ENCODE measurements at regions not wholly inside any gene's neighbourhood (a gene's known extent, or its start where the extent isn't known, plus 50 kb on each side); places are given as distances from the start of the nearest gene placed in this dataset.
"Not testable (repeated sequence)": the region's sequence is repeated elsewhere in the genome, so short reads cannot be mapped to it uniquely, and the experiment has no call there.

DNA sequence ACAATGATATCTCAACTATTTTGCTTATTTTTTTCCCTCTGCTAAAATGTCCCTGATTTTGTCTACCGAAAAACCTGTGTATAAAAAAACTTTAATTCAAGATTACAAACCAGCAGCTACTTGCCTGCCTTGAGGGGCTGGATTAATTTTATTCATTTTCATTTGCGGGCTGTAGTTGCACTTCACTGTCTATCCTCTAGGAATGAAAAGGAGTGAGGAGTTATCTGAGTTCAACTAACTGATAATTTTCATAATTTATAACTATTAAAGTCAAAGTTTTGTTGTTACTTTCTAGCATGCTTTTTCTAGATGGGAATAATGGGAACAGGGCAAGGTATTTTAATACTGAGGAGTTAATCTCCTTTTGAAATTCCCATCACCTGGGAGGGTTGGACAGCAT, 50.3 kb upstream of the AGTPBP1 start:
- ATAC-seq; DNase-seq (ENCODE audit: missing footprints); intact Hi-C loops (cut with DNase I): not testable (repeated sequence)

DNA sequence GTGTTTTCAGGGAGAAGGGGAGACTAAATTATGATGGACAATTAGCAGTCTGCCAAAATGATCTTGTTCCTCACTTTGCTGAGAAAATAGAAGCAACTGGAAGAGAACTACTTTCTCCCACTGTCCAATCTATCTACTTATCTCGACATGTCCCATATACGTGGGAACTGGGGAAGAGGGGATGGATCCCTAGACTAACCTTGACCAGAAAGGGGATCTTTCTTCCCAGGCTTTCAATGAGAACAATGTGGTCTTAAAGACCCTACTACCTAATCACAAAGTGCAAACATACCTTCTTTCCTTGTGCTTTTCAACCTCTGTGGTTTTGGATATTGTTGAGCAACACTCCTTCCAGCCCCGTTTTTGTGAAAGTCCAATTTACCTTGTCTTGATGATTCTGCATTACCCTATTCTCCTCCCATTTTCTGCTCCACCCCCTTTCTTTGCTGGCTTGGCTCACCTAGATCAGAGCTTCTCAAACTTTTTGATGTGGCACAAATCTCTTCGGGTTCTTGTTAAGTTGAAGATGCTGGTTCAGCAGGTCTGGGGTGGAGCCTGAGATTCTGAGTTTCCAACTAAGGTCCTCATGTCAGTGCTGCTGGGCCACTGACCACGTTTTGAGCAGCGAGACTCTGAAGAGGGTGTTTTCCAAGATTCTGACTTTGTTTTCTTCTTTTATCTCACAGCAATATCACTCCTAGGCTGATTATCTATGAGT, 61.4 kb upstream of the AGTPBP1 start:
- DNase-seq (ENCODE audit: missing footprints); ATAC-seq; intact Hi-C loops (cut with DNase I): not testable (repeated sequence)

DNA sequence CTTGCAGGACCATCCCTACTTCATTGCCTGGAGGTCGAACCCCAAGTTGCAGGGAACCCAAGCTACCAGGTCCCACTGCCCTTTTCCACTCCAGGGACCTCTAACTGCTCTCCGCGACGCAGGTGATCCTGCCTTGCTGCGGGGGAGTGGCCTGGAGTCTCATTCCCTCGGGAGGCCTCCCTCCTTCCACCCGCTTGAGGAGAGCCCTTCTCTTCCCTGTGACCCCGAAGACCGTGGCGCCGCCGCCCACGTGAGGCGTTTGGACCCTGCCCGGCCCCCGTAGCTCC, 63.0 kb upstream of the AGTPBP1 start:
- intact Hi-C loops (cut with DNase I); ATAC-seq; DNase-seq (ENCODE audit: missing footprints): not testable (repeated sequence)

GRCh38 chr9:85805134-85806005, 63.6 kb upstream of the AGTPBP1 start:
- peak; percentile 92 for DNase-seq (ENCODE audit: missing footprints)
- peak; percentile 96 for ATAC-seq
- intact Hi-C loops (cut with DNase I): not testable (repeated sequence)

DNA sequence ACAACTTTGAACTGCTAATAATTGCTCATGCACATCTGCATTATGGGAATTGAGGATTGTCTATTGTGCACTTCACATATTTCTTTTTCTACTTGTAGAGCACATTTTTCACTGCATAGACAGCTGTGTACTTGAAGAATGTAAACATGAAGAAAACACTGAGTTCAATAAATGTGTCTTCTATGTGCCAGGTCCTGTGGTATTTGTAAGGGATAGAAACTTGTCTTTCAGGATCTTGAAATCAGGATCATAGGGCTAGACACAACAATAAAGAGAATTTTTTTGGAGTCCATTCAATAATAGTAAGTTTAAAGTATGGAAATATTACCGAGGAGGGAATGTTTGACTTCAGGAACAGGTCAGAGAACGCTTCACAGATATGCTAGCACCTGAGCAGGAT, 66.6 kb upstream of the AGTPBP1 start:
- DNase-seq (ENCODE audit: missing footprints); ATAC-seq; intact Hi-C loops (cut with DNase I): not testable (repeated sequence)

DNA sequence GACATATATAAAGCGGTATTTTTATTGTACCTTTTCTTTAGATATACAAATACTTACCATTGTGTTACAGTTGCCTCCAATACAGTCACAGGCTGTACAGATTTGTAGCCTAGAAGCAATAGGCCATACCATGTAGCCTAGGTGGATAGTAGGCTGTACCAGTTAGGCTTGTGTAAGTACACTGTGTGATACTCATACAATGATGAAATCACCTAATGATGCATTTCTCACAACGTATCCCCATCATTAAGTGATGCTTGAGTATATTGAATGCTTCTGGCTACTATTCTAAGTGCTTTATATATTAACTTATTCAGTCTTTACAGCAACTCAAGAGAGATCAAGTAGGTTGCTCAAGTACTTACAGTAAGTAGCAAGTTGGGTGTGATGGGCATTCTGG, 71.6 kb upstream of the AGTPBP1 start:
- intact Hi-C loops (cut with DNase I); DNase-seq (ENCODE audit: missing footprints); ATAC-seq: not testable (repeated sequence)

DNA sequence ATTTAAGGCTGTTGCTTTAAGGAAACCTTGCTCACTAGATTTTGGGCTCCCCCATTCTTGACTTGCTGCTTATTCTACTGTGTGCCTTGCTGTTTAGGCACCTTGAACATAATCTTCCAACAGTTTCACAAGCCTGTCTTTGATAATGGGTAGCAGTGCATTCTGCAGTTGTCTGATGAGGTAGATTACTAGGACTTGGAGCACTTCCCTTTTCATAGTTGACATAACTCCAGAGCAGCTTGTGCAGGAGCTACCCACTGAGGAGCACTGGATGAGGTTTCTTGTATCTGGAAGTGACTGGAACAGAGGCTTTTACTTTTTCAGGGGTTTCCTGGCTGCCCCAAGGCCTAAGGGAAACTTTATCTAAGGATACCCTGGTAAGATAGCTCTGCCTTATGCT, 73.0 kb upstream of the AGTPBP1 start:
- DNase-seq (ENCODE audit: missing footprints); ATAC-seq: not testable (repeated sequence)
- intact Hi-C loops (cut with DNase I): loop anchor here (5.0 kb wide), 1 partner anchor 433 kb away; no protein-coding TSS in a partner anchor

GRCh38 chr9:85818971-85819370, 77.2 kb upstream of the AGTPBP1 start:
- intact Hi-C loops (cut with DNase I): loop anchor here (5.0 kb wide), 1 partner anchor 428 kb away; no protein-coding TSS in a partner anchor
- not testable (repeated sequence) for DNase-seq (ENCODE audit: missing footprints); ATAC-seq

DNA sequence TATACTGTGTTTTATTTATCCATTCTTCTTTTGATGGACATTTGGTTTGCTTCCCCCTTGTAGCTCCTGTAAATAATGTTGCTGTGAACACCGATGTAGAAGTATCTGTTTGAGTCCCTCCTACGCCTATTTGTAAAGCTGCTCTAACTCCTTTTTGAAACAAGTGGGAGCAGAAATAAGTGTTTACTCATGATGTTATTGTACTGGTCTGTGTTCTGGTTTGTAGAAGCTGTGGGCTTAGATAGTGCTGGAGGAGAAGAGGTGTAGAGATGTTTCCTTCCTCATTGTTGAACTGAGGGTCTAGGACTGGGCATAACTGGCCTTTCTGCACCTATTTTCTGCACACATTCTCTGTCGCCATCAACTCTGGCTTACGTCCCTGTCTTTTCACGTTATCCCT, 78.8 kb upstream of the AGTPBP1 start:
- DNase-seq (ENCODE audit: missing footprints); intact Hi-C loops (cut with DNase I); ATAC-seq: not testable (repeated sequence)

- ATAC-seq; DNase-seq (ENCODE audit: missing footprints); intact Hi-C loops (cut with DNase I): not testable (repeated sequence)
These were observed 83.2 kb upstream of the AGTPBP1 start for GRCh38 chr9:85824949-85825348.

- DNase-seq (ENCODE audit: missing footprints); intact Hi-C loops (cut with DNase I); ATAC-seq: not testable (repeated sequence)
These were observed 92.8 kb upstream of the AGTPBP1 start for GRCh38 chr9:85834591-85834990.

- DNase-seq (ENCODE audit: missing footprints); ATAC-seq; intact Hi-C loops (cut with DNase I): not testable (repeated sequence)
These were observed 97.0 kb upstream of the NAA35 start for GRCh38 chr9:85843949-85844348.

DNA sequence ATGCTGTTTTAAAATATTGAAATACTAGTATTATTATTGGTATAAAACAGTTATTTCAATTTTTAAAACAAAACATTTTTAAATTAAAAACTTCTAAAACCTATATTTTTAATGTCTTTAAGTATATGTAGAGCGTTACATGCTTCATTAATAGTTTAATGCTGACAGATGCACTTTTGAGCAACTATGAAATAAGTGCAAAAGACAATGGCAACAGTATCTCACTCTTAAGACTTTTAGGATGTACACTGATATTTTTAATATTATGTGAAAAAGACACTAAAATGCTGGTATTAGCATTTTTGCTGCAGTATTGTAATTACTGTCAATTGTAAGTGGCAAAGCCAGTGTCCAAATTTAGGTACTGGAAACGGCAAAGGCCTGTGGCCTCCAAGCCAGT, 93.2 kb upstream of the NAA35 start:
- intact Hi-C loops (cut with DNase I); DNase-seq (ENCODE audit: missing footprints); ATAC-seq: not testable (repeated sequence)

GRCh38 chr9:85858056-85858750, 82.7 kb upstream of the NAA35 start:
- DNase-seq (ENCODE audit: missing footprints): no peak
- intact Hi-C loops (cut with DNase I): no loop called here
- no peak for ATAC-seq

GRCh38 chr9:85859765-85860164, 81.2 kb upstream of the NAA35 start:
- ATAC-seq: no peak
- intact Hi-C loops (cut with DNase I): no loop called here
- DNase-seq (ENCODE audit: missing footprints): no peak

DNA sequence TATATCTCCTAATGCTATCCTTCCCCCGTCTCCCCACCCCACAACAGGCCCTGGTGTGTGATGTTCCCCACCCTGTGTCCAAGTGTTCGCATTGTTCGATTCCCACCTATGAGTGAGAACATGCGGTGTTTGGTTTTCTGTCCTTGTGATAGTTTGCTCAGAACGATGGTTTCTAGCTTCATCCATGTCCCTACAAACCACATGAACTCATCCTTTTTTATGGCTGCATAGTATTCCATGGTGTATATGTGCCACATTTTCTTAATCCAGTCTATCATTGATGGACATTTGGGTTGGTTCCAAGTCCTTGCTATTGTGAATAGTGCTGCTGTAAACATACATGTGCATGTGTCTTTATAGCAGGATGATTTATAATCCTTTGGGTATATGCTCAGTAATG, 79.1 kb upstream of the NAA35 start:
- ATAC-seq; DNase-seq (ENCODE audit: missing footprints); intact Hi-C loops (cut with DNase I): not testable (repeated sequence)

GRCh38 chr9:85863875-85864274, 77.1 kb upstream of the NAA35 start:
- intact Hi-C loops (cut with DNase I): no loop called here
- no peak for DNase-seq (ENCODE audit: missing footprints)
- no peak for ATAC-seq

- intact Hi-C loops (cut with DNase I): no loop called here
- ATAC-seq (no peak), DNase-seq (ENCODE audit: missing footprints) (no peak)
These were observed 69.9 kb upstream of the NAA35 start for GRCh38 chr9:85871008-85871407.

GRCh38 chr9:85871683-85872082, 69.3 kb upstream of the NAA35 start:
- ATAC-seq; intact Hi-C loops (cut with DNase I); DNase-seq (ENCODE audit: missing footprints): not testable (repeated sequence)
